Effector memory CD8-positive, alpha-beta T cell (primary cell): ENCODE measurements at regions not wholly inside any gene's neighbourhood (a gene's known extent, or its start where the extent isn't known, plus 50 kb on each side); places are given as distances from the start of the nearest gene placed in this dataset.
"Not testable (repeated sequence)": the region's sequence is repeated elsewhere in the genome, so short reads cannot be mapped to it uniquely, and the experiment has no call there.

Experiments used
- ATAC-seq: fragments of 150-1000 bp; cut with Tn5 transposase; replicated peaks from 2 replicates; pipeline ENCODE4 v1.10.0; 2021; ENCODE audit warnings: mild to moderate bottlenecking, moderate library complexity
- DNase-seq, 3 experiments: peaks; one replicate each; pipeline ENCODE4 v3.0.0; 2021
- H3K27ac Mint-ChIP-seq, 2 donors: one replicate each; pipeline ENCODE4 v1.8.0; 2022; ENCODE audit warnings: mild to moderate bottlenecking in 2 of 2, mixed read lengths in 2 of 2, moderate library complexity in 2 of 2
- H3K27me3 Mint-ChIP-seq, 2 donors: one replicate each; pipeline ENCODE4 v1.8.0; 2022; ENCODE audit warnings: mixed read lengths in 2 of 2
- H3K36me3 Mint-ChIP-seq: one replicate; pipeline ENCODE4 v1.8.0; 2022; ENCODE audit warnings: mild to moderate bottlenecking, moderate library complexity, mixed read lengths; ENCODE audit not compliant: insufficient read depth
- H3K4me1 Mint-ChIP-seq, 2 donors: one replicate each; pipeline ENCODE4 v1.8.0; 2022; ENCODE audit warnings: low read depth in 2 of 2, mixed read lengths in 2 of 2
- H3K4me3 Mint-ChIP-seq, 2 donors: one replicate each; pipeline ENCODE4 v1.8.0; 2022; ENCODE audit warnings: mild to moderate bottlenecking in 2 of 2, mixed read lengths in 2 of 2, moderate library complexity in 2 of 2
- H3K9me3 Mint-ChIP-seq, 2 donors: one replicate each; pipeline ENCODE4 v1.8.0; 2022; ENCODE audit warnings: mixed read lengths in 2 of 2

DNA sequence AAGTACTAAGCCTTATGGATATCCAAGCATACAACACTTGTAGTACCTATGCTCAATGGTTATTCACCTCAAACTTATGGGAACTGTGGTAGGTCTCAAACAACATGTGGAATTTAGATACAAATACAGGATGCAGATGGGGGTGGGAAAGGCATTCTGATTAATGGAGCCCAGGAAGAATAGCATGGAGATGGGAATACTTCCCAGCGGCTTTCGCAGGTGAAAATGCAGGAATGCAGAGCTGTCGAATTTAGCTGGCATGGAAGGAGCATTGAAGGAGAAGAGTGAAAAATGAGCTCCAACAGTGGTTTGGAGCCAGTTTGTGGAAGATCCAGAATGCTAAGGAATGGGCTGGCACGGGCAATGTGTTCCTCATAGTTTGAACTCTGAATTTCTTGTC, 89.9 kb downstream of the NKX2-1 start:
- Mint-ChIP-seq H3K27me3 (peaks cover 0 to 6% of the 10 kb centered on the region in 2 donors), H3K9me3 (peaks cover 2 to 6% of the 10 kb centered on the region in 2 donors), H3K4me3 (no peak overlapping the region), H3K27ac (no peak overlapping the region), H3K4me1 (no peaks in the 10 kb centered on the region), H3K36me3 (no peaks in the 10 kb centered on the region)
- DNase-seq, result no peak
- ATAC-seq, result no peak

DNA sequence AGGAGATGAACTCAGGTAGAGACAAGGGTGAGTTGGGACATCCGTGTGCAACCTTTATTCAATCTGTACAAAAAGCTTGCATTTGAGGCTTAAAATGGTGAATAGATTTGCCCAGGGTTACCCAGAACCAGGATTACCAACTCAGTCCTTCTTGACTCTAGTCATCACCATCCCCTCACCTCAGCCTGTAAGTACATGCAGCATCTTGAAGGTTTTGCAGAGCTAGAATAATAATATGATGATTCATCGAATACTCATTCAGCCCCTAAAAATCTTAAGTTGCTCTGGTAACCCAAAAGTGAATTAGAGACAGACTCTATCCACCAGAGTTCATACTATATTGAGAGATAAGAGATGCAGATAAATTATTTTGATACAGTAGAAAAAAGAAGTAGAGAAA, 90.3 kb downstream of the NKX2-1 start:
- no peak for ATAC-seq

DNA sequence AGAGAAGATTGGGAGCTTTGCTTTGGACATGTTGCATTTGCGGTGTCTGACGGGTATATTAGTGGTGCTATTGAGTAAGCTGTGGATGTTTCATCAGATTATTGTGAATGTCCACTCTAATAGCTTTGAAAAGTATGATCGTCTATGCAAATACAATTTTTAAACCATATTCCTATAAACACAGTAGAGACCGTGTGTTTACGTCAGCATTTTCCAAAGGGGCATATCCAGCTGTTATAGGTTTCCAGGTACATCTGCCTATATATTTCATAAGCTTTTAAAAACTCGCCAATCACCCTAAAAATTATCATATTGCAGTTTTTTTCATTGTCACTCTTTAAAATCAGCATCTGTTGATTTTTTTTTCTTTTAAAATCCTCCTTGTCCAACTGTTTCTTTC, 91.7 kb downstream of the NKX2-1 start:
- Mint-ChIP-seq H3K36me3 (no peaks in the 10 kb centered on the region), H3K4me3 (no peak overlapping the region), H3K27ac (no peak overlapping the region), H3K27me3 (peaks cover 0 to 6% of the 10 kb centered on the region in 2 donors), H3K4me1 (no peaks in the 10 kb centered on the region), H3K9me3 (peaks cover 2 to 6% of the 10 kb centered on the region in 2 donors)
- ATAC-seq (no peak), DNase-seq (no peak)

More for the DNA sequence above, 90.3 kb downstream of the NKX2-1 start:
- Mint-ChIP-seq H3K4me1 (no peaks in the 10 kb centered on the region), H3K27me3 (peaks cover 0 to 6% of the 10 kb centered on the region in 2 donors), H3K36me3 (no peaks in the 10 kb centered on the region), H3K4me3 (no peak overlapping the region), H3K9me3 (peaks cover 2 to 6% of the 10 kb centered on the region in 2 donors), H3K27ac (no peak overlapping the region)
- no peak for DNase-seq

DNA sequence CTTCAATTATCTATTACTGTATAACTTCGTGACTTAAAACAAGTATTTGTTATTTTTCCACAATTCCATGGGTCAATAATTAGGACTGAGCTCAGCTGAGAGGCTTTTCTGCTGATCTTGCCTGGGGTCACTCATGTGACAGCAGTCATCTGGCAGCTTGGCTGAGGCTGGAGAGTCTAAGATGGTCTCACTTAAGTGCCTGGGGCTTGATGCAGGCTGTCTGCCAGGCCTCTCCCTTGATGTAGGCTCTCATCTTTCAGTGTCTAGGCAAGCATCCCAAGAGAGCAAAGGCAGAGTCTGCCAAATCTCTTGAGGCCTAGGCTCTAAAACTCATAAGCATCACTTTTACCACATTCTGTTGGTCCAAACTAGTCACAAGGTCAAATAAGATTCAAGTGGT, 93.2 kb downstream of the NKX2-1 start:
- ATAC-seq, result no peak
- no peak for DNase-seq
- Mint-ChIP-seq H3K4me1 (no peaks in the 10 kb centered on the region), H3K27ac (no peak overlapping the region), H3K4me3 (no peak overlapping the region), H3K27me3 (peaks cover 0 to 6% of the 10 kb centered on the region in 2 donors), H3K36me3 (no peaks in the 10 kb centered on the region), H3K9me3 (peaks cover 2 to 6% of the 10 kb centered on the region in 2 donors)

DNA sequence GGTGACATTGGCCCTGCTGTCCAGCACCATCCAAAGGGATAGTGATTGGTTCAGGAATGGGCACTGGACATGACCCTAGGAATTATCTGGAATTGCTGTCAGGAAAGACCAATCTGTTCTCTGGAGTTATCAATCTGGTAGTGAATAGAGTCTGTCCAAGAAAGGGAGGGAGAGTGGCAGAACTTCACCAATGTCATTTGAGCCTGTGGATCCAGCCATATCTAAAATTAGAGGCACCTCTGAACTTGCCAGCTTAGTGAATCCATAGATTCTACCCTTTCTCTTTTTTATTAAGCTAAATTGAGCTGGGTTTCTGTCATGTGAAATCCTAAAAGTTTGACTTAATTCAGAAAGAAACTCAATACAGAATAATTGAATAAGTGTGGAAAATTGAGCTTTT, 93.9 kb downstream of the NKX2-1 start:
- Mint-ChIP-seq H3K4me1 (no peaks in the 10 kb centered on the region), H3K4me3 (no peak overlapping the region), H3K27ac (no peak overlapping the region), H3K36me3 (no peaks in the 10 kb centered on the region), H3K9me3 (peaks cover 2 to 6% of the 10 kb centered on the region in 2 donors), H3K27me3 (peaks cover 0 to 6% of the 10 kb centered on the region in 2 donors)
- no peak for DNase-seq
- no peak for ATAC-seq

DNA sequence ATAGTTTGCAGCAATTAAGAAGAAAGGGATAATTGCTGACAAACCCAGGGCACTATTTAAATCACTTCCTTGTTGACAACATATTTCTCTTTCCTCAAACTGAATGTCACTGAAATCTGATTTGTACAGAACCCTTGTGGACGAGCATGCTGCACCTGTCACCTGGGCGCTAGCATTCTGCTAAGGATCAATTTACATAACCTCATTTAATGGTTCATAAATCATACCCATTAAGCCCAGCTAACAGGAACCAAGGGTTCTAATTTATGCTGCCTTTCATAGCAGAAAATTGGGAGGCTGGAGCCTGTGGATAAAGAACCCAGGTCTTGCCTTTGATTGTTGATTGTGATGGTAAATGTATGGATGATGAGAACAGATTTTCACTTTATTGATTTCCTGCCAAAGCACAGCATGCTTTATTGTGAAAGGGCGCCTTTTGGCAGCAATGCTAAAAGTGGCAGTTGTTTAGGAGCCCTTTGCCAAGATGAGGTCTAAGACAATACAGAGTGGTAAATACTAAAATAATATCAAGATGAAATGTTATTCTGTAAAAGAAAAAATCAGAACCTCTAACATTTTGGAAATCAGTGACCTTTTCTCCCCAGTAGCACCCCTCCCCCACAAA, 95.4 kb downstream of the NKX2-1 start:
- Mint-ChIP-seq H3K27me3 (peaks cover 0 to 6% of the 10 kb centered on the region in 2 donors), H3K36me3 (no peaks in the 10 kb centered on the region), H3K4me1 (no peaks in the 10 kb centered on the region), H3K9me3 (peaks cover 2 to 6% of the 10 kb centered on the region in 2 donors), H3K4me3 (no peak overlapping the region), H3K27ac (no peak overlapping the region)
- DNase-seq (no peak), ATAC-seq (no peak)

DNA sequence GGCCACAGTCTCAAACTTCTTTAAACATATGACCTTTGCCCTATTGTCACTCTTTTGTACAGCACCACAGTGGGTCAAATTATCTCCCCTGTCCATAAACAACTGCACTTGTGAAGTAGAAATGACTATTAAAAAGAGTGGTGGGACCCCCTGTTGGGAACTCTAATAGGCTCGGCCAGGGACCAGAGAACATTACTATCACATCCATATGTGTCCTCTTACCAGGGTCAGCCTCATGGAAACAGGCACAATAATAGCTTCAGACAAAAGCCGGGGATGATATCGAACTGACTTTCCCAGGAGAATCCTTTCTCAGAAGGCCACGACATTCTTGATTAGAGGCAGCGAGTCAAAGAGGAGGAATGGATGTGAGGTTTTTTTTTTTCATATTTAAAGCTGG, 96.6 kb downstream of the NKX2-1 start:
- DNase-seq (no peak), ATAC-seq (no peak)
- Mint-ChIP-seq H3K27me3 (peaks cover 0 to 6% of the 10 kb centered on the region in 2 donors), H3K4me1 (no peaks in the 10 kb centered on the region), H3K4me3 (no peak overlapping the region), H3K36me3 (no peaks in the 10 kb centered on the region), H3K27ac (no peak overlapping the region), H3K9me3 (peaks cover 2 to 12% of the 10 kb centered on the region in 2 donors)

DNA sequence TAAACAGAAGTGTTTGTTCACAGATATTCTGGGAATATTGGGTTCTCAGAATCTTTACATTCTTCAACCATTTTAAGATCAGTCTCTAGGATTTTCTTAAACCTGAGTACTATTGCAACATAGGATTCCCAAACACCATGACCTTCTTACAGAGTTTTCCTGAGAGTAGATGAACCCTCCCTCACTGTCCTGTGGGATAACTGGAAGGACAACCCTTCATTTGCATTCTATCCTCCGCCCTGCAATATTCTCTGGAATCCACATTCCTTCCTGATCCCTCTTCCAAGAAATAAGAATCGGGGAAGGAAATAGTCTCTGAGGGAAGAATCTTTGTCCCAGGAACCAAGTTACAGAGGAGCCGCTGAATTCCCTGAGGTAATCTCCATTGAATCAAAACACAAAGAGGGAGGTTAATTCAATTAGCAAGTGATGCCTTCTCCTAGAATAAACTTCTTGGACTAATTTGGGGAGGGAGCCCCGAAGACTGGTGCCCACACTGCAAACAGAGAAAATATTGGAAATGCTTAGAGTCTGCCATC, 99.8 kb upstream of the MBIP start:
- DNase-seq, result no peak
- Mint-ChIP-seq H3K27ac (no peak overlapping the region), H3K4me1 (no peaks in the 10 kb centered on the region), H3K4me3 (no peak overlapping the region), H3K36me3 (no peaks in the 10 kb centered on the region), H3K9me3 (peaks cover 0 to 8% of the 10 kb centered on the region in 2 donors), H3K27me3 (no peaks in the 10 kb centered on the region)
- ATAC-seq, result no peak

DNA sequence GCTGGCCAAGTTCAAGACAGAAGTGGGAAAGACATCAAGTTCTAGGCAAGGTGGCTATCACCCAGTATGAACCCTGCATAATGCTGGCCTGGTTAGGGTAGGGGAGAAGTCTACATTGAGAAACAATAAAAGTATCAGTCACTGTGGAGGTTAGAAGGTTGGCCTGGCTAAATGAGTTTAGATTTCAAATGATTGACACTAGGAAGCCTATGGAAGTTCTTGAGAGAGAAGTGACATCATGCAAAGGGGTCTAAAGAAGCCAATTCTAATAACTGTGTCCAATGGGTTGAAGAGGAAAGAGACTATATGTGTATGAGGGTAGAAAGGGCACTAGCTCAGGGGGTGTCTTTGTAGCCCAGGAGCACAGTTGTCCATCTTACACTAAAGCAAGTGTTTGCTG, 98.5 kb upstream of the MBIP start:
- DNase-seq, result no peak
- H3K9me3 Mint-ChIP-seq, result peaks cover 0 to 15% of the 10 kb centered on the region in 2 donors
- H3K36me3 Mint-ChIP-seq, result no peaks in the 10 kb centered on the region
- no peak for ATAC-seq
- no peak overlapping the region for H3K4me3 Mint-ChIP-seq
- H3K27ac Mint-ChIP-seq, result no peak overlapping the region
- H3K4me1 Mint-ChIP-seq, result no peaks in the 10 kb centered on the region
- no peaks in the 10 kb centered on the region for H3K27me3 Mint-ChIP-seq

DNA sequence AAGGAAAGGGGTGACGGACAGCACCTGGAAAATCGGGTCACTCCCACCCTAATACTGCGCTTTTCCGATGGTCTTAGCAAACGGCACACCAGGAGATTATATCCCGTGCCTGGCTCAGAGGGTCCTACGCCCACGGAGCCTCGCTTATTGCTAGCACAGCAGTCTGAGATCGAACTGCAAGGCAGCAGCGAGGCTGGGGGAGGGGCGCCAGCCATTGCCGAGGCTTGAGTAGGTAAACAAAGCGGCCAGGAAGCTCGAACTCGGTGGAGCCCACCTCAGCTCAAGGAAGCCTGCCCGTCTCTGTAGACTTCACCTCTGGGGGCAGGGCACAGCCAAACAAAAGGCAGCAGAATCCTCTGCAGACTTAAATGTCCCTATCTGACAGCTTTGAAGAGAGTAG, 91.5 kb upstream of the MBIP start:
- DNase-seq, H3K27ac Mint-ChIP-seq, H3K4me3 Mint-ChIP-seq, H3K4me1 Mint-ChIP-seq, ATAC-seq, H3K36me3 Mint-ChIP-seq, H3K27me3 Mint-ChIP-seq: not testable (repeated sequence)
- peaks cover 5 to 13% of the 10 kb centered on the region in 2 donors for H3K9me3 Mint-ChIP-seq

DNA sequence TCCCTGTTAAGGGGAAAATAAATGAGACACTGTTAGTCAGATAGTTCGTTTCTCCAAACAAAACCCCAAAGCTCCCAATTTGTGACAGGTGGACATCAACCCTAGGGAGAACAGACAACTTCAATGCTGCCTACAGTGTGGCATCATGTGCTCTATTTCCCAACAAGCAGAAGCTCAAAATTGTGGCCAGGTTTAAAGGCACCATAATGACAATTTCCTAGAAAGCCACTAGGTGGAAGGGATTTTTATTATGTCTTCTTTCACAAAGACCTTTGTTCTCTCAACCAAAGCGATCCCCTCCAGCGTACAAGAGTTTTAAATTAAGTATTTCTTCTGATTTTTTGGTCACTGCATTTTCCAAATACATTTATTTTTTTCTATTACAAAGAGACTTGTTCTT, 88.0 kb upstream of the MBIP start:
- ATAC-seq, result no peak
- Mint-ChIP-seq H3K9me3 (peaks cover 5 to 6% of the 10 kb centered on the region in 2 donors), H3K27ac (no peak overlapping the region), H3K4me1 (no peaks in the 10 kb centered on the region), H3K27me3 (peaks cover 6 to 7% of the 10 kb centered on the region in 2 donors), H3K4me3 (no peak overlapping the region), H3K36me3 (no peaks in the 10 kb centered on the region)
- DNase-seq, result no peak

DNA sequence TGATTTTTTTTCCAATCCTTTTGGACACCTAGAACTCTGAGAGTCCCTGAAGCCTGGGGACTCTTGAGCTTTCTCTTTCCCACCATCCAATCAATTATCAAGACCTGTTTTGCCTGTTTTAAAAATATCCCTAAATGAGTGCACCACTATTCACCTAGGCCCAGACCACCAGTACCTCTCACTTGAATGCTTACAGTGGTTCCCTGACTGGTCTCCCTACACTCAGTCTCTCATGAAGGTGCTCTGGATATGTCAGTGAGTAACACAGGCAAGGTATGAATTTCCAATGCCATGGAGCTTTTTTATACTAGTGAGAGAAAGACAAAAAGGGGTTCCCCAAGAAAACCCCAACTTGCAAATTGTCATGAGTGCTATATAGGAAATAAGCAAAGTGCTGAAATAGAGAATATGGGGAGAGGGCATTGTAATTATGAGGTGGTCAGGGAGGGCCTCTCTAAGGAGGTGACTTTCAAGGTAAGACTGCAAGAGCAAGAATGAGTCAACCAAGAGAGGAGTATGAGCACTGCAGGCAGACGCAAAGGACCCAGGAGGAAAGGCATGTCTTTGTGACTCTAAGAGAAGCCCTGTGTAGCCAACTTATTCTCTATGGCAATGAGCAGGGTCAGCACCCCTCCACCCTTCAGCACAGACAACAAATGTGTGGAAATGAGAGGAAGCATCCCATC, 85.3 kb upstream of the MBIP start:
- peaks cover 3 to 11% of the 10 kb centered on the region in 2 donors for H3K9me3 Mint-ChIP-seq
- no peaks in the 10 kb centered on the region for H3K36me3 Mint-ChIP-seq
- peaks cover 6 to 7% of the 10 kb centered on the region in 2 donors for H3K27me3 Mint-ChIP-seq
- DNase-seq (no peak), ATAC-seq (no peak)
- H3K27ac Mint-ChIP-seq, result no peak overlapping the region
- no peaks in the 10 kb centered on the region for H3K4me1 Mint-ChIP-seq
- H3K4me3 Mint-ChIP-seq, result no peak overlapping the region

DNA sequence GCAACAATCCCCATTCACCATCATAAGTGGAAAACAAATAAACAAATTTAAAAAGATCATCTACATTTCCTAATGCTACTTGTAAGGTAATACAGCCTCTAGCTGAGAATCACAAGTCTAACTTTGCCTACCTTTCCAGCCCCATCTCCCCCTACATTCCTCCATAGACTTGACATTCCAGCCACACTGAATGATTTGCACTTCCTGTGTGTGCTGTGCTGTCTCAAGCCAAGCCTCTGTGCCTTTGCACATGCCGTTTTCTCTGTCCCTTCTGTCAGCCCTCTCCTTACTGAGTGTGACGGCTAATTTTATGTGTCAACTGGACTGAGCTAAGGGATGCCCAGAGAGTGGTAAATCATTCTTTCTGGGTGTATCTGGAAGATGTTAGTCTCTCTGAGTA, 82.4 kb upstream of the MBIP start:
- no peak for ATAC-seq
- no peak overlapping the region for H3K27ac Mint-ChIP-seq
- H3K9me3 Mint-ChIP-seq, result peaks cover 0 to 5% of the 10 kb centered on the region in 2 donors
- no peak overlapping the region for H3K4me3 Mint-ChIP-seq
- no peaks in the 10 kb centered on the region for H3K4me1 Mint-ChIP-seq
- no peaks in the 10 kb centered on the region for H3K36me3 Mint-ChIP-seq
- peaks cover 6 to 17% of the 10 kb centered on the region in 2 donors for H3K27me3 Mint-ChIP-seq
- no peak for DNase-seq
